NK-92 treated with Interleukin-12 subunit alpha and Interleukin-12 subunit beta, amount 100 ng/mL, for 24 hours (cell line): ENCODE measurements at regions not wholly inside any gene's neighbourhood (a gene's known extent, or its start where the extent isn't known, plus 50 kb on each side); places are given as distances from the start of the nearest gene placed in this dataset.
"Not testable (repeated sequence)": the region's sequence is repeated elsewhere in the genome, so short reads cannot be mapped to it uniquely, and the experiment has no call there.

Experiments
- DNase-seq: peaks from one replicate; lab custom pipeline; 2025; lab: John Stamatoyannopoulos, UW

GRCh38 chr9:6103911-6104310, 88.5 kb upstream of the RANBP6 start:
- not testable (repeated sequence) for DNase-seq

GRCh38 chr9:6102336-6102987, 87.0 kb upstream of the RANBP6 start:
- DNase-seq = not testable (repeated sequence)

- DNase-seq = not testable (repeated sequence)
These were observed 86.3 kb upstream of the RANBP6 start for GRCh38 chr9:6101725-6102124.

GRCh38 chr9:6099346-6099745, 83.9 kb upstream of the RANBP6 start:
- not testable (repeated sequence) for DNase-seq

- no peak for DNase-seq
These were observed 83.0 kb upstream of the RANBP6 start for GRCh38 chr9:6098431-6098830.

- no peak for DNase-seq
These were observed 81.4 kb upstream of the RANBP6 start for GRCh38 chr9:6096821-6097220.

- no peak for DNase-seq
These were observed 75.1 kb upstream of the RANBP6 start for GRCh38 chr9:6090277-6091210.

- no peak for DNase-seq
These were observed 73.9 kb upstream of the RANBP6 start for GRCh38 chr9:6089300-6089699.

GRCh38 chr9:6086006-6086655, 70.7 kb upstream of the RANBP6 start:
- no peak for DNase-seq

- DNase-seq = peak; percentile 76
These were observed 64.8 kb upstream of the RANBP6 start for GRCh38 chr9:6080154-6080716.

- DNase-seq = no peak
These were observed 64.0 kb upstream of the RANBP6 start for GRCh38 chr9:6079386-6079785.

- no peak for DNase-seq
These were observed 63.1 kb upstream of the RANBP6 start for GRCh38 chr9:6078382-6079105.

- no peak for DNase-seq
These were observed 61.4 kb upstream of the RANBP6 start for GRCh38 chr9:6076851-6077250.

GRCh38 chr9:6073731-6074130, 58.3 kb upstream of the RANBP6 start:
- no peak for DNase-seq

- DNase-seq = no peak
These were observed 57.4 kb upstream of the RANBP6 start for GRCh38 chr9:6072865-6073264.

GRCh38 chr9:6072453-6072852, 57.0 kb upstream of the RANBP6 start:
- no peak for DNase-seq

- no peak for DNase-seq
These were observed 53.6 kb upstream of the RANBP6 start for GRCh38 chr9:6068983-6069382.

GRCh38 chr9:6067426-6067825, 52.0 kb upstream of the RANBP6 start:
- no peak for DNase-seq
